ENCODE measurements at regions not wholly inside any gene's neighbourhood (a gene's known extent, or its start where the extent isn't known, plus 50 kb on each side); places are given as distances from the start of the nearest gene placed in this dataset.

DNA sequence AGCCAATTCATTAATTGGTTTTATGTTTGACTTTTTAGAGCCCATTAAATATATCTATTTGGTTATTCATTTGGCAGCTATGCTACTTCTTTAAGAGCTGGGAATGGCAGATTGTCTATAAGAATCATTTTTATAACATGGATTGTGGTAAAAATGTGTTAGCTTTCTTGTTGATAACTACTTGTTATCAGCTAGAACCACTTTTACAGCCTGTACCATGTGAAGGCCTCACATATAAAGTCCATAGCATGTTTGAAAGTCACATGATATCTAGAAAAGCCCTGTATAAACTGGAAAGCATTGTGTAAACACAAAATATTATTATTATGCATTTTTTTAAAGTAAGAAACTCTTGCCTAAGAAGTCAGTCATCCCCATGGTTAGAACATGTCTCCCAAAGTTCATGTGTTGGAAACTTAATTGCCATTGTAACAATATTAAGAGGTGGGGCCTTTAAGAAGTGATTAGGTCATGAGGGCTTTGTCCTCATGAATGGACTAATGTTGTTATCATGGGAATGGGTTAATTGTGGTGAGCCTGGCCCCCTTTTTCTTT, 110.9 kb upstream of the BMP2K start:
- TF ChIP-seq EZH2phosphoT487 (IDR thresholded peaks at IDR 0.05; ENCODE audit: low read length) (no peak), EZH2 (optimal IDR thresholded peaks at IDR 0.05; ENCODE audit: low read depth, low read length) (no peak)
- TF ChIP-seq, protein P1, sequence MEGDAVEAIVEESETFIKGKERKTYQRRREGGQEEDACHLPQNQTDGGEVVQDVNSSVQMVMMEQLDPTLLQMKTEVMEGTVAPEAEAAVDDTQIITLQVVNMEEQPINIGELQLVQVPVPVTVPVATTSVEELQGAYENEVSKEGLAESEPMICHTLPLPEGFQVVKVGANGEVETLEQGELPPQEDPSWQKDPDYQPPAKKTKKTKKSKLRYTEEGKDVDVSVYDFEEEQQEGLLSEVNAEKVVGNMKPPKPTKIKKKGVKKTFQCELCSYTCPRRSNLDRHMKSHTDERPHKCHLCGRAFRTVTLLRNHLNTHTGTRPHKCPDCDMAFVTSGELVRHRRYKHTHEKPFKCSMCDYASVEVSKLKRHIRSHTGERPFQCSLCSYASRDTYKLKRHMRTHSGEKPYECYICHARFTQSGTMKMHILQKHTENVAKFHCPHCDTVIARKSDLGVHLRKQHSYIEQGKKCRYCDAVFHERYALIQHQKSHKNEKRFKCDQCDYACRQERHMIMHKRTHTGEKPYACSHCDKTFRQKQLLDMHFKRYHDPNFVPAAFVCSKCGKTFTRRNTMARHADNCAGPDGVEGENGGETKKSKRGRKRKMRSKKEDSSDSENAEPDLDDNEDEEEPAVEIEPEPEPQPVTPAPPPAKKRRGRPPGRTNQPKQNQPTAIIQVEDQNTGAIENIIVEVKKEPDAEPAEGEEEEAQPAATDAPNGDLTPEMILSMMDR (IDR thresholded peaks at IDR 0.05; ENCODE audit: low read length): no peak
